ENCODE measurements at regions not wholly inside any gene's neighbourhood (a gene's known extent, or its start where the extent isn't known, plus 50 kb on each side); places are given as distances from the start of the nearest gene placed in this dataset.

GRCh38 chr3:161905520-161906132, 409.0 kb downstream of the OTOL1 start:
- intact Hi-C loops (cut with DNase I): no loop called here

GRCh38 chr3:161913786-161914389, 417.3 kb downstream of the OTOL1 start:
- Histone ChIP-seq H3K9me3 (no peaks in the 10 kb centered on the region), H3K4me3 (no peak overlapping the region), H3K36me3 (no peaks in the 10 kb centered on the region), H3K27ac (no peak overlapping the region), H3K27me3 (ENCODE audit: low read depth) (no peaks in the 10 kb centered on the region), H3K4me1 (no peaks in the 10 kb centered on the region)
- no peak for TF ChIP-seq CTCF (IDR thresholded peaks at IDR 0.05)
- intact Hi-C loops (cut with DNase I): no loop called here
- no peak for DNase-seq
- ATAC-seq: no peak

More at GRCh38 chr3:161905520-161906132, 409.0 kb downstream of the OTOL1 start:
- no peak overlapping the region for H3K27ac ChIP-seq
- H3K9me3 ChIP-seq: no peaks in the 10 kb centered on the region
- no peak overlapping the region for H3K4me3 ChIP-seq
- ATAC-seq (no peak), DNase-seq (no peak)
- no peaks in the 10 kb centered on the region for H3K27me3 ChIP-seq (ENCODE audit: low read depth)
- H3K36me3 ChIP-seq: no peaks in the 10 kb centered on the region
- no peak for TF ChIP-seq CTCF (IDR thresholded peaks at IDR 0.05)
- no peaks in the 10 kb centered on the region for H3K4me1 ChIP-seq

GRCh38 chr3:161914703-161915417, 418.3 kb downstream of the OTOL1 start:
- intact Hi-C loops (cut with DNase I): no loop called here
- H3K27ac ChIP-seq: no peak overlapping the region
- ATAC-seq: peak in 1 of 2 donors; percentile 39

GRCh38 chr3:161915418-161915750, 418.8 kb downstream of the OTOL1 start:
- H3K4me3 ChIP-seq: no peak overlapping the region
- no peak for DNase-seq
- no peaks in the 10 kb centered on the region for H3K27me3 ChIP-seq (ENCODE audit: low read depth)
- ATAC-seq: no peak
- H3K27ac ChIP-seq: no peak overlapping the region
- no peak for TF ChIP-seq CTCF (IDR thresholded peaks at IDR 0.05)
- H3K9me3 ChIP-seq: no peaks in the 10 kb centered on the region
- no peaks in the 10 kb centered on the region for H3K36me3 ChIP-seq
- no peaks in the 10 kb centered on the region for H3K4me1 ChIP-seq
- intact Hi-C loops (cut with DNase I): no loop called here

More at GRCh38 chr3:161914703-161915417, 418.3 kb downstream of the OTOL1 start:
- Histone ChIP-seq H3K4me1 (no peaks in the 10 kb centered on the region), H3K27me3 (ENCODE audit: low read depth) (no peaks in the 10 kb centered on the region), H3K36me3 (no peaks in the 10 kb centered on the region), H3K9me3 (no peaks in the 10 kb centered on the region), H3K4me3 (no peak overlapping the region)
- TF ChIP-seq CTCF (IDR thresholded peaks at IDR 0.05): peak; percentile 24
- no peak for DNase-seq

- DNase-seq (no peak), ATAC-seq (no peak)
- Histone ChIP-seq H3K4me1 (no peaks in the 10 kb centered on the region), H3K9me3 (no peaks in the 10 kb centered on the region), H3K4me3 (no peak overlapping the region), H3K36me3 (no peaks in the 10 kb centered on the region), H3K27me3 (ENCODE audit: low read depth) (no peaks in the 10 kb centered on the region), H3K27ac (no peak overlapping the region)
- intact Hi-C loops (cut with DNase I): no loop called here
- TF ChIP-seq CTCF (IDR thresholded peaks at IDR 0.05): no peak
These were observed 423.6 kb downstream of the OTOL1 start for GRCh38 chr3:161920196-161920595.
